SU-DHL-6 (cell line): ENCODE measurements at regions not wholly inside any gene's neighbourhood (a gene's known extent, or its start where the extent isn't known, plus 50 kb on each side); places are given as distances from the start of the nearest gene placed in this dataset.
"Not testable (repeated sequence)": the region's sequence is repeated elsewhere in the genome, so short reads cannot be mapped to it uniquely, and the experiment has no call there.

Experiments
- CTCF ChIP-seq: fragments of 200-600 bp; sonication (generic); IDR thresholded peaks from one replicate; pipeline ENCODE4 v1.5.1; 2017; ENCODE audit warnings: antibody characterized with exemption, mild to moderate bottlenecking, low read length, moderate library complexity; ENCODE audit not compliant: insufficient read depth, poor library complexity, severe bottlenecking
- EZH2phosphoT487 ChIP-seq: fragments of 200-600 bp; sonication (generic), shearing (Covaris generic); conservative IDR thresholded peaks from 2 replicates; pipeline ENCODE4 v1.6.1; 2018; ENCODE audit warnings: mild to moderate bottlenecking, antibody characterized with exemption, low read length, moderate library complexity, mixed read lengths

- TF ChIP-seq CTCF, EZH2phosphoT487: not testable (repeated sequence)
Observed at GRCh38 chr2:87525497-87525991, 222.3 kb upstream of the PLGLB2 start.
